ENCODE measurements at regions not wholly inside any gene's neighbourhood (a gene's known extent, or its start where the extent isn't known, plus 50 kb on each side); places are given as distances from the start of the nearest gene placed in this dataset.

DNA sequence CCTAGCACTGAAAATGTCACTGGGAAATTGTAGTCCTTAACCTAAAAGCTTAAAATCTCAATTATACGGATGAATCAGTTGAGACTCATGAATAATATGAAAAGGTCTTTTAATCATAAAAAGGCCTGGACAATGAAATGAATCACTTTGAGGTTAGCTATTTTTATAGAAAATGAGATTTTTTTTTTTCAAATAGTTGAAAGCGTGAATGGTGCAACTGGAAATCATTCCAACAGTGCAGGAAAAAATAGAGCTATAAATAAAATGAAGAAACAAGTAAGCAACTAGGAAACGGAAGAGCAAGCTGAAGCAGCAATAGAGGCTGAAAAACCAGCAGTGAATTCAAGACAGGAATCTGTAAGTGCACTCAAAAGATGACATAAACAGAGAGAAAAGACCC is 142.9 kb downstream of the BACH1 start (continued):
- TF ChIP-seq, protein P1, sequence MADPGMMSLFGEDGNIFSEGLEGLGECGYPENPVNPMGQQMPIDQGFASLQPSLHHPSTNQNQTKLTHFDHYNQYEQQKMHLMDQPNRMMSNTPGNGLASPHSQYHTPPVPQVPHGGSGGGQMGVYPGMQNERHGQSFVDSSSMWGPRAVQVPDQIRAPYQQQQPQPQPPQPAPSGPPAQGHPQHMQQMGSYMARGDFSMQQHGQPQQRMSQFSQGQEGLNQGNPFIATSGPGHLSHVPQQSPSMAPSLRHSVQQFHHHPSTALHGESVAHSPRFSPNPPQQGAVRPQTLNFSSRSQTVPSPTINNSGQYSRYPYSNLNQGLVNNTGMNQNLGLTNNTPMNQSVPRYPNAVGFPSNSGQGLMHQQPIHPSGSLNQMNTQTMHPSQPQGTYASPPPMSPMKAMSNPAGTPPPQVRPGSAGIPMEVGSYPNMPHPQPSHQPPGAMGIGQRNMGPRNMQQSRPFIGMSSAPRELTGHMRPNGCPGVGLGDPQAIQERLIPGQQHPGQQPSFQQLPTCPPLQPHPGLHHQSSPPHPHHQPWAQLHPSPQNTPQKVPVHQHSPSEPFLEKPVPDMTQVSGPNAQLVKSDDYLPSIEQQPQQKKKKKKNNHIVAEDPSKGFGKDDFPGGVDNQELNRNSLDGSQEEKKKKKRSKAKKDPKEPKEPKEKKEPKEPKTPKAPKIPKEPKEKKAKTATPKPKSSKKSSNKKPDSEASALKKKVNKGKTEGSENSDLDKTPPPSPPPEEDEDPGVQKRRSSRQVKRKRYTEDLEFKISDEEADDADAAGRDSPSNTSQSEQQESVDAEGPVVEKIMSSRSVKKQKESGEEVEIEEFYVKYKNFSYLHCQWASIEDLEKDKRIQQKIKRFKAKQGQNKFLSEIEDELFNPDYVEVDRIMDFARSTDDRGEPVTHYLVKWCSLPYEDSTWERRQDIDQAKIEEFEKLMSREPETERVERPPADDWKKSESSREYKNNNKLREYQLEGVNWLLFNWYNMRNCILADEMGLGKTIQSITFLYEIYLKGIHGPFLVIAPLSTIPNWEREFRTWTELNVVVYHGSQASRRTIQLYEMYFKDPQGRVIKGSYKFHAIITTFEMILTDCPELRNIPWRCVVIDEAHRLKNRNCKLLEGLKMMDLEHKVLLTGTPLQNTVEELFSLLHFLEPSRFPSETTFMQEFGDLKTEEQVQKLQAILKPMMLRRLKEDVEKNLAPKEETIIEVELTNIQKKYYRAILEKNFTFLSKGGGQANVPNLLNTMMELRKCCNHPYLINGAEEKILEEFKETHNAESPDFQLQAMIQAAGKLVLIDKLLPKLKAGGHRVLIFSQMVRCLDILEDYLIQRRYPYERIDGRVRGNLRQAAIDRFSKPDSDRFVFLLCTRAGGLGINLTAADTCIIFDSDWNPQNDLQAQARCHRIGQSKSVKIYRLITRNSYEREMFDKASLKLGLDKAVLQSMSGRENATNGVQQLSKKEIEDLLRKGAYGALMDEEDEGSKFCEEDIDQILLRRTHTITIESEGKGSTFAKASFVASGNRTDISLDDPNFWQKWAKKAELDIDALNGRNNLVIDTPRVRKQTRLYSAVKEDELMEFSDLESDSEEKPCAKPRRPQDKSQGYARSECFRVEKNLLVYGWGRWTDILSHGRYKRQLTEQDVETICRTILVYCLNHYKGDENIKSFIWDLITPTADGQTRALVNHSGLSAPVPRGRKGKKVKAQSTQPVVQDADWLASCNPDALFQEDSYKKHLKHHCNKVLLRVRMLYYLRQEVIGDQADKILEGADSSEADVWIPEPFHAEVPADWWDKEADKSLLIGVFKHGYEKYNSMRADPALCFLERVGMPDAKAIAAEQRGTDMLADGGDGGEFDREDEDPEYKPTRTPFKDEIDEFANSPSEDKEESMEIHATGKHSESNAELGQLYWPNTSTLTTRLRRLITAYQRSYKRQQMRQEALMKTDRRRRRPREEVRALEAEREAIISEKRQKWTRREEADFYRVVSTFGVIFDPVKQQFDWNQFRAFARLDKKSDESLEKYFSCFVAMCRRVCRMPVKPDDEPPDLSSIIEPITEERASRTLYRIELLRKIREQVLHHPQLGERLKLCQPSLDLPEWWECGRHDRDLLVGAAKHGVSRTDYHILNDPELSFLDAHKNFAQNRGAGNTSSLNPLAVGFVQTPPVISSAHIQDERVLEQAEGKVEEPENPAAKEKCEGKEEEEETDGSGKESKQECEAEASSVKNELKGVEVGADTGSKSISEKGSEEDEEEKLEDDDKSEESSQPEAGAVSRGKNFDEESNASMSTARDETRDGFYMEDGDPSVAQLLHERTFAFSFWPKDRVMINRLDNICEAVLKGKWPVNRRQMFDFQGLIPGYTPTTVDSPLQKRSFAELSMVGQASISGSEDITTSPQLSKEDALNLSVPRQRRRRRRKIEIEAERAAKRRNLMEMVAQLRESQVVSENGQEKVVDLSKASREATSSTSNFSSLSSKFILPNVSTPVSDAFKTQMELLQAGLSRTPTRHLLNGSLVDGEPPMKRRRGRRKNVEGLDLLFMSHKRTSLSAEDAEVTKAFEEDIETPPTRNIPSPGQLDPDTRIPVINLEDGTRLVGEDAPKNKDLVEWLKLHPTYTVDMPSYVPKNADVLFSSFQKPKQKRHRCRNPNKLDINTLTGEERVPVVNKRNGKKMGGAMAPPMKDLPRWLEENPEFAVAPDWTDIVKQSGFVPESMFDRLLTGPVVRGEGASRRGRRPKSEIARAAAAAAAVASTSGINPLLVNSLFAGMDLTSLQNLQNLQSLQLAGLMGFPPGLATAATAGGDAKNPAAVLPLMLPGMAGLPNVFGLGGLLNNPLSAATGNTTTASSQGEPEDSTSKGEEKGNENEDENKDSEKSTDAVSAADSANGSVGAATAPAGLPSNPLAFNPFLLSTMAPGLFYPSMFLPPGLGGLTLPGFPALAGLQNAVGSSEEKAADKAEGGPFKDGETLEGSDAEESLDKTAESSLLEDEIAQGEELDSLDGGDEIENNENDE (IDR thresholded peaks at IDR 0.05; ENCODE audit: insufficient replicate concordance, low read length), result no peak
- TF ChIP-seq EP300 (IDR thresholded peaks at IDR 0.05; ENCODE audit: borderline replicate concordance in 1 of 2, low read depth in 2 of 2, low read length in 2 of 2) (no peak), TEAD4 (IDR thresholded peaks at IDR 0.05; ENCODE audit: low read depth, low read length) (no peak), RAD21 (IDR thresholded peaks at IDR 0.05 in 1 of 2, conservative IDR thresholded peaks at IDR 0.05 in 1 of 2; ENCODE audit: low read depth in 2 of 2, low read length in 2 of 2) (no peak), PHF8 (conservative IDR thresholded peaks at IDR 0.05; ENCODE audit: low read depth, low read length) (no peak), SAP30 (IDR thresholded peaks at IDR 0.05; ENCODE audit: insufficient read depth, insufficient replicate concordance, low read length) (no peak), GTF2F1 (IDR thresholded peaks at IDR 0.05; ENCODE audit: borderline replicate concordance, low read depth, low read length) (no peak), EGR1 (IDR thresholded peaks at IDR 0.05; ENCODE audit: borderline replicate concordance, low read depth, low read length) (no peak)
- TF ChIP-seq, protein P2, sequence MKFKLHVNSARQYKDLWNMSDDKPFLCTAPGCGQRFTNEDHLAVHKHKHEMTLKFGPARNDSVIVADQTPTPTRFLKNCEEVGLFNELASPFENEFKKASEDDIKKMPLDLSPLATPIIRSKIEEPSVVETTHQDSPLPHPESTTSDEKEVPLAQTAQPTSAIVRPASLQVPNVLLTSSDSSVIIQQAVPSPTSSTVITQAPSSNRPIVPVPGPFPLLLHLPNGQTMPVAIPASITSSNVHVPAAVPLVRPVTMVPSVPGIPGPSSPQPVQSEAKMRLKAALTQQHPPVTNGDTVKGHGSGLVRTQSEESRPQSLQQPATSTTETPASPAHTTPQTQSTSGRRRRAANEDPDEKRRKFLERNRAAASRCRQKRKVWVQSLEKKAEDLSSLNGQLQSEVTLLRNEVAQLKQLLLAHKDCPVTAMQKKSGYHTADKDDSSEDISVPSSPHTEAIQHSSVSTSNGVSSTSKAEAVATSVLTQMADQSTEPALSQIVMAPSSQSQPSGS (IDR thresholded peaks at IDR 0.05; ENCODE audit: low read length), result no peak

All from H1 (cell line).